ENCODE measurements at regions not wholly inside any gene's neighbourhood (a gene's known extent, or its start where the extent isn't known, plus 50 kb on each side); places are given as distances from the start of the nearest gene placed in this dataset.

DNA sequence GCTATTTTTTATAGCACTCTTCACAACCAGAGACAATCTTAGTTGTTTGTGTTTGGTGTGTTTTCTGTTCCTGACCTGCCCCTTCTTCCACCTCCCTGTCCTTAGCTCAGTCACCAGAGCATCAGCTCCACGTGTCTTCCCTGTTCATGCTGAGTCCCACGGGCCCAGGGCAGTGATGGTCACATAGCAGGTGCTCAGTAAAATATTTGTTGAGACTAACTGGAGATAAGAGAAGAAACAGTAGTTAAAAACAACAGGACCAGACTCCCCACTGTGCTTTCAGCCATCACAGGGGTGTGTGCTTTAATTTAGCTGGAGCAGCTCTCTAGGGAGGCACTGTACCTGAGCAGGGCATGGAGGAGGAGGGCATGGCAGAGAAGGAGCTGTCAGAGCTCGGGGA is 307.3 kb upstream of the ZNF32 start:
- no peak for DNase-seq (ENCODE audit: low read depth)

- no peak for DNase-seq (ENCODE audit: low read depth)
Measured at GRCh38 chr10:43955002-43955596, 306.4 kb upstream of the ZNF32 start.

- DNase-seq (ENCODE audit: low read depth): no peak
Measured at GRCh38 chr10:43953672-43954071, 305.0 kb upstream of the ZNF32 start.

DNA sequence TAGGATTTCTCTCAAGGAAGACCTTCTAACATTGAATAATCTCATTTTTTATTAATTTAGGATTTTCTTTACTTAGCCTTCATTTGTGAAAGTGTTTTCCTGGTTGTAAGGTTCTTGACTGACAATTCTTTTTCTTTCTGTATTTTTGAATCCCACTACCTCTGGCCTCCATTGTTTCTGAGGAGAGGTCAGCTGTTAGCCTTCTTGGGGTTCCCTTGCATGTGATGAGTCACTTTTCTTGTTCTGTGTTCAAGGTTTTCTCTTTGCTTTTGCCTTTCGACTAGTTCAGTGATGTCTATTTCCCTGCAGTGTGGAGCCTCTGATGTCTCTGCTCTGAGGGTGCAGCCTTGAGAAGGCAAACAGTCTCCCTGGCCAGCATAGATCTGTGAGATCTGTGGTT is 304.1 kb upstream of the ZNF32 start:
- no peak for DNase-seq (ENCODE audit: low read depth)

GRCh38 chr10:43949351-43949750 is 300.7 kb upstream of the ZNF32 start:
- DNase-seq (ENCODE audit: low read depth): no peak

GRCh38 chr10:43946445-43946844 is 297.8 kb upstream of the ZNF32 start:
- DNase-seq (ENCODE audit: low read depth): no peak

DNA sequence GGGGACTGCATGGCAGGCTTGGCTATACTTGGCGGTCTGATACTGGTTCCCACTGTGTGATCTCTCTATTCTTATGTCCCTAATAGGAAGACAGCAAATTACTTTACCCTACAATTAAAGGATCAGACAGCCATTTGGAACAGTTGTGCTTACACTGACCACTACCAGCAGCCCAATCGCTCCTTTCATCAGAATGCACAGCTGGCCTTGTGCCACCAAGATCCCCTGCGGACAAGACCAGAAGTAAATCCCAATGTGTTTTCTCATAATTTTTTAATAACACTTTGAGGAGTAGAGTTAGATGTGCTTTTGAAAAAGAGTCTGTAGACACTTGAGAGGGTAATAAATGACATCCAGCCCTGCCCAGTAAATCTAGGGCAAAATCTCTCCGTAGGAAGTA is 297.2 kb upstream of the ZNF32 start:
- no peak for DNase-seq (ENCODE audit: low read depth)

GRCh38 chr10:43945094-43945730 is 296.5 kb upstream of the ZNF32 start:
- DNase-seq (ENCODE audit: low read depth): no peak

GRCh38 chr10:43944381-43945093 is 295.9 kb upstream of the ZNF32 start:
- DNase-seq (ENCODE audit: low read depth): no peak

DNA sequence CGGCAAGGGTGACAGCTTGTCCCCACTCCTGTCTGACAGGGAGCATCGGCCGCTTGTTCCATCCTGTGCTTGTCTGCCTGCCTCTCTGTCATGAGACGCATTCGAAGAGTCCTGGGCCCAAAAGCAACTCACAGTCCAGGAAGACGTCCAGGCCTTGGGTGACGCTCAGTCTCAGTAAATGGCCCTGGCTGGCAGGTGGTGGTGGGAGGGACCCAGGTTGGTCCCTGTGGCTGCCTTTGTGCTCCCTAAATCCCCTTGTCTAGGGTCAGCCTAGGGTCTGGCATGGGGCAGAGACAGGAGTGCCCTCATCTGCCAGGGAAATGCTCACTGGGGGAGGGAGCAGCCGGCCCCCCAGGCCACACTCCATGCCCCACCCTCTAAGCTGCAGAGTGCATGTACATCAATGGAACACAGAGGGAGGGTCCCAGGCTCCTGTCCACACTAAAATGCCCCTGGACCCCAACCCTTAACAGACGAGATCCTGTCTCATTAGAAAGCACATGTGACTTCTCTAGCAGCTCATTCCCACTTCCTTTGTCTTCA is 295.2 kb upstream of the ZNF32 start:
- DNase-seq (ENCODE audit: low read depth): no peak

DNA sequence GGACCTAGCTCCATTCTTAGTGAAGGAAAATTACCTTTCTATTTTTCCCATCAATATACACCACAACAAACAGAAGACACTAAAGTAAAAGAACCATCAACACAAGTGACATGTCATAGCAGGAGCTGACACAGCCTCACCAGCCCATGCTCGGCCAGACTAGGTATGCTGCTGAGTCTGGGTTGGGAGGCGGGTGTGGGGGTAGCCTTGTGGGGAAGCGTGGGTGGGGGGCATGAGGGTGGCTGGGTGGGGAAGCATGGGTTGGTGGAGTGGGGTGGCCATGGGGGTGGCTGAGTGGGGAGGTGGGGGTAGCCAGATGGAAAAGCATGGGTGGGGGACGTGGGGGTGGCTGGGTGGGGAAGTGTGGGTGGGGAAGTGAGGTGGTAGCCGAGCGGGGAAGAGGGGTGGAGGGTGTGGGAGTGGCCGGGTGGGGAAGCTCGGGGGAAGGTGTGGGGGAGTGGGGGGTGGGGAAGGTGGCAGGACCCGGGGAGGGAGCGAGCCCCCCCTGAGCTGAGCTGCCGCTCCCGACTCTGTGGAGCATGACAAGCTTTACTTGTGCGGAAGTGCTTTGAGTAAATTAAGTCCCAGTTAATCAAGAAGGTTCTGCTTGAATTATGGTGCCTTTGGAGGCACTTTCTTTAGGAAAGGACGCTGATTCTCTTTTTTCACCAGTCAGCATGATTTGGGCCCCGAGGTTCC is 294.6 kb upstream of the ZNF32 start:
- no peak for DNase-seq (ENCODE audit: low read depth)

DNA sequence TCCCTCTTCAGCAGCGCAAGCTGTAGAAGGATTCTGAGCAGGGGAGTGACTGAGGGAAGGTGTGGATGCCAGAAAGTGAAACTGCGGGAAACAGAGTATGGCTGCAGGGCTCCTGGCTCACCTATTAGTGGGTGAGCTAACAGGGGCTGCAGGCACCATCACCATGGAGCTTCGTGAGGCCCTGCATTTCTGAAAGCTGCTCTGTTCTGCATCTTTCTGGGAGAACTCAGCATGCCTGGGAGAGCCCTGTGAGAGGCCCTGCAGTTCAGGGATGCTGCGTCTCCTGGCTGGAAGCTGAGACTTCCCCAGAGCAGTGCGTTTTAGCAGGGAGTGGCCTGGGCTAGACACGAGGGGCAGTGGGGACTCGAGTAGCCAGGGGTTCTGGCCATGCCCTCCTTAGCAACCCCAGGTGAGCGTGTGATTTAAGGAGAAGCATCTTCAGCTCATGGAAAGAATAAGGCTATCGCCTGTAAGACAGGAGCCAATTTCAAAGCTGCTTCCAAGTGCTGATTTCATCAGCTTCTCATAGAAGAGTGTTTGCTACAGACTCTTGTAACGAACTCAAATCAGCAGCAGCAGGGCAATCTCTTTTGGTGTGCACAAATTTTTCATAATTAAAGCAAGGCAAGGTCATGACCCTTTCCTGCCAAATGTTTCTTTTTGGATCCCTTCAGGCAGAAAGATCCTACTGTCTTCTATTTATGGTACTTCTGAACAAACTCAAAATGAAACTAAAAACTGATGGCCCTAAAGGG is 293.6 kb upstream of the ZNF32 start:
- no peak for DNase-seq (ENCODE audit: low read depth)

GRCh38 chr10:43940898-43941837 is 292.5 kb upstream of the ZNF32 start:
- no peak for DNase-seq (ENCODE audit: low read depth)

DNA sequence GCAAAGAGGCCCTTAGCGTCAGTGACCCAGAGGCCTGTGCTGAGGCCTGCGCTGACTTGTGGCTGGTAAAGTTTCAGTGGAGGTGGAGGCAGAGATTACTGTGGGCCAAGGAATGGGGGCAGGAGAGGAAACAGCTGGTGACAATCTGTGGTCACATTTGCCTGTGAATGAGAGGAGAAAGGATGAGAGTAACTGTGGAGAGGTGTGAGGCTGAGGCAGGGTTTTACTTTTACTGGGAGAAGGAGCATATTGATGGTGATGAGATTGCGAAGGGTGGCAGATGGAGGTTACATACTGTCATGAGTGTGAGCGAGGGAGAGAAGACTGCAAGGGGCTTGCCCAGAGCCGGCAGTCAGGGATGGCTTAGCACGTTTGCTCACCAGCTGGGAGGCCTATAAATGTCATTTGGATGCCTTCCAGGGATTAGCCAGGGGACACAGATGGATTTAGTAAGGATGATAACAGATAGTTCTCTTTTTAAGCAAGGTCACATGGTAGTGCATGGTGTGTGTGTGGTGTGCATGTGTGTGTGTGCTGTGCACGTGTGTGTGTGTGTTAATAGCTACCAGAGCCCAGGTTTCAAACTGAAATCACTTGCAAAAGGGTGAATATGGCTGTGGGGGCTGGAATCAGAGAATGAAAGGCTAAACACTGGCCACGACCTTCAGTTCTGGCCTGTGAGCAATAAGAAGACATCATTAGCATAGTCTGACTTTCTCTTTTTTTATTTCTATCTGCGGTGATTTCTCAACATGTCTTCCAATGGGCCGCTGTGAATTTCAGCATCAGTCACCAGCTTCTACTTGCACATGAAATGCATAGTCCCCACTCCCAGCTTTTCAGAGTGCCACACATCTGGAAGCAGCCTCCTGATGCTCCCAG is 291.5 kb upstream of the ZNF32 start:
- DNase-seq (ENCODE audit: low read depth): no peak

- DNase-seq (ENCODE audit: low read depth): no peak
Measured at GRCh38 chr10:43939389-43939938, 290.8 kb upstream of the ZNF32 start.

- DNase-seq (ENCODE audit: low read depth): no peak
Measured at GRCh38 chr10:43938810-43939209, 290.1 kb upstream of the ZNF32 start.

GRCh38 chr10:43931308-43931930 is 282.7 kb upstream of the ZNF32 start:
- DNase-seq (ENCODE audit: low read depth): peak; percentile 91

DNA sequence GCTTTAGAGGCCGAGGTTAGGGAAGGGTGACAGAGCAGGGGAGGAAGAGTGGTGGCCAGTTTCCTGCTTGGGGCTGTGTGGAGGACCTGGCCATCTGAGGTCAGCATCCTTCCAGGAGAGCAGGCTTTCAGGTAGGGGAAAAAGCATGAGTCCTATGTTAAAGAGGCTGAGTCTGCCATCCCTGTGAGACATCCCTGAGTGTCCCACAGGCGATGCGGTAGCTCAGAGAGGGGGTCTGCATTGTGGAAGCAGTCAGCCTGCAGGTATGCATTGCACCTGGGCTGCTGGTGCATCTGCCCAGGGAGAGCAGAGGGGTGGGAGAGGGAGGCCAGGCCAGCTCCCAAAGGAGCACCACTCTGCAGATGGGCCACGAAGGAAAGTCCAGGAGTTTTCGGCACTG is 282.1 kb upstream of the ZNF32 start:
- DNase-seq (ENCODE audit: low read depth): no peak

DNA sequence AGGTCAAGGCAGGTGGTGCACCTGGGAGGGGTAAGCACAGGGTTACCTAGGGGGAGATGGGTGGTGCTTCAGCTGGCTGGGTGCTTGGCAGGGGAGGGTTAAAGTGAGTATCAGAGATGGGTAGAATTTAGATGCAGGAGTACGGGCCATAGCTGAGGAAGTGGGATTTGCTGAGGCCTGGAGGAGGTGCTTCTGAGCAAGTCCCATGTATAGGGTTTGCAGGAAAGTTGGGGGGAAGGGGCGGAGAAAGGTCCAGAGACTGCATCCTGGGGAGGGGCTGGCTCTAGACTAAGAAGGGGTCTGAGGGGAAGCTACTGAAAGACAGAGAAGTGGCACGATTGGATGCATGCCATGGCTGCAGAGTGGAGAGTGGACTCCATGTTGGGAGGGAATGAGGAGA is 281.6 kb upstream of the ZNF32 start:
- no peak for DNase-seq (ENCODE audit: low read depth)

Data from HS-5 (cell line).